ENCODE measurements at regions not wholly inside any gene's neighbourhood (a gene's known extent, or its start where the extent isn't known, plus 50 kb on each side); places are given as distances from the start of the nearest gene placed in this dataset.

DNA sequence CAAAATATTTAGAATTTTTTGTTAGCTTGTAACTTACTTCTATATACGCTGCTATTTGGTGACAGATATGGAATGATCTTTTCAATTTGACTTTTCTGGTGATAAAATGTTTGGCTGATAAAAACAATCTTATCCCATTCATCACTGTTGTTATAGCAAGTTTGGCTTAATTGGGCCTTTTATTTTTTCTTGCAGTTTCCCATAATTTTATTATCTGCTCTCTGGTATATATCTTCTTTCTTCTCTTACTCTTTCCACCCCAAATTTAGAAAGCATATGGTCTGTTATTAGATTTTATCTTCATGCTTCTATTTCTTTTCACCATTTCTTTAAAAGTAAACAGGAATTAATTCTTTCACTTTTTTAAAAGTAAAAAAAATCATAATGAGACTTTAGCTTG is 474.4 kb downstream of the TLE1 start:
- H3K56ac ChIP-seq (ENCODE audit: insufficient read length, low read depth, low read length): no peak overlapping the region
- no peak overlapping the region for H4K91ac ChIP-seq (ENCODE audit: insufficient read length, low read depth, low read length)
- H3K9me3 Mint-ChIP-seq: peaks cover 25 to 28% of the 10 kb centered on the region in 2 experiments
- H3K4me1 ChIP-seq (ENCODE audit: insufficient read depth, low read length): peaks cover 6% of the 10 kb centered on the region; the same call in 1 of the 2 replicates
- no peak overlapping the region for H4K8ac ChIP-seq (replicated peaks; ENCODE audit: insufficient read length, low read depth, low read length)
- no CpG with 5 or more reads among the region's 1 CpG for WGBS (ENCODE audit: extremely low coverage, insufficient read length, low lambda C conversion rate)
- H3K79me1 ChIP-seq (ENCODE audit: insufficient read depth, low read depth, low read length, poor library complexity, severe bottlenecking): no peaks in the 10 kb centered on the region
- H2AFZ ChIP-seq (ENCODE audit: low read length): no peak overlapping the region
- H3K4ac ChIP-seq (ENCODE audit: low read depth, low read length): no peak overlapping the region
- H3K14ac ChIP-seq (ENCODE audit: insufficient read depth, low read length): no peak overlapping the region
- H4K5ac ChIP-seq (ENCODE audit: insufficient read length, low read depth, low read length): no peak overlapping the region
- H2BK120ac ChIP-seq (ENCODE audit: low read depth, low read length, poor library complexity, severe bottlenecking): no peak overlapping the region
- no peak overlapping the region for H2BK5ac ChIP-seq (ENCODE audit: insufficient read length, low read length)
- H3K27ac Mint-ChIP-seq: no peak overlapping the region
- H3K9ac ChIP-seq (ENCODE audit: extremely low read depth, insufficient read length, low read length): no peak overlapping the region
- H3K4me1 Mint-ChIP-seq: peaks cover 9 to 16% of the 10 kb centered on the region in 2 experiments; a peak in 3 of 4 replicates
- H3K4me2 ChIP-seq (ENCODE audit: insufficient read depth, insufficient read length, low read length): no peak overlapping the region
- no peak overlapping the region for H3K23ac ChIP-seq (ENCODE audit: insufficient read length, low read depth, low read length)
- no peaks in the 10 kb centered on the region for H3K27me3 Mint-ChIP-seq (ENCODE audit: low read depth)
- no peak overlapping the region for H2AK5ac ChIP-seq (ENCODE audit: insufficient read length, low read length)
- no peak for DNase-seq
- TF ChIP-seq, protein P1, sequence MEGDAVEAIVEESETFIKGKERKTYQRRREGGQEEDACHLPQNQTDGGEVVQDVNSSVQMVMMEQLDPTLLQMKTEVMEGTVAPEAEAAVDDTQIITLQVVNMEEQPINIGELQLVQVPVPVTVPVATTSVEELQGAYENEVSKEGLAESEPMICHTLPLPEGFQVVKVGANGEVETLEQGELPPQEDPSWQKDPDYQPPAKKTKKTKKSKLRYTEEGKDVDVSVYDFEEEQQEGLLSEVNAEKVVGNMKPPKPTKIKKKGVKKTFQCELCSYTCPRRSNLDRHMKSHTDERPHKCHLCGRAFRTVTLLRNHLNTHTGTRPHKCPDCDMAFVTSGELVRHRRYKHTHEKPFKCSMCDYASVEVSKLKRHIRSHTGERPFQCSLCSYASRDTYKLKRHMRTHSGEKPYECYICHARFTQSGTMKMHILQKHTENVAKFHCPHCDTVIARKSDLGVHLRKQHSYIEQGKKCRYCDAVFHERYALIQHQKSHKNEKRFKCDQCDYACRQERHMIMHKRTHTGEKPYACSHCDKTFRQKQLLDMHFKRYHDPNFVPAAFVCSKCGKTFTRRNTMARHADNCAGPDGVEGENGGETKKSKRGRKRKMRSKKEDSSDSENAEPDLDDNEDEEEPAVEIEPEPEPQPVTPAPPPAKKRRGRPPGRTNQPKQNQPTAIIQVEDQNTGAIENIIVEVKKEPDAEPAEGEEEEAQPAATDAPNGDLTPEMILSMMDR (conservative IDR thresholded peaks at IDR 0.05): no peak
- no peak overlapping the region for H3K4me3 Mint-ChIP-seq
- no peak overlapping the region for H2BK20ac ChIP-seq (ENCODE audit: low read depth, low read length, poor library complexity, severe bottlenecking)
- H3K36me3 Mint-ChIP-seq (ENCODE audit: insufficient read depth in 1 of 3, low read depth in 3 of 3): peaks cover 13 to 23% (median 20%) of the 10 kb centered on the region in 3 experiments
- H3K18ac ChIP-seq (ENCODE audit: insufficient read length, low read depth, low read length): no peak overlapping the region
- no peaks in the 10 kb centered on the region for H3K23me2 ChIP-seq (ENCODE audit: insufficient read length, low read depth, low read length, poor library complexity, severe bottlenecking)
- no peak overlapping the region for H3T11ph ChIP-seq (ENCODE audit: low read length)
- H2BK15ac ChIP-seq (ENCODE audit: low read depth, low read length): no peak overlapping the region
- H4K20me1 ChIP-seq (ENCODE audit: control insufficient read depth, insufficient read depth, insufficient read length): no peaks in the 10 kb centered on the region
- no peaks in the 10 kb centered on the region for H3K9me3 ChIP-seq (ENCODE audit: control insufficient read depth, low read depth, low read length)
- H3K27ac ChIP-seq (ENCODE audit: insufficient read length, low read depth, low read length): no peak overlapping the region
- H2BK12ac ChIP-seq (ENCODE audit: insufficient read length, low read depth, low read length): no peak overlapping the region
- no peaks in the 10 kb centered on the region for H3K79me2 ChIP-seq (ENCODE audit: insufficient read depth, low read length)
- no peaks in the 10 kb centered on the region for H3K27me3 ChIP-seq (ENCODE audit: insufficient read depth, low read length)

All from H9 (cell line).